ENCODE measurements at regions not wholly inside any gene's neighbourhood (a gene's known extent, or its start where the extent isn't known, plus 50 kb on each side); places are given as distances from the start of the nearest gene placed in this dataset.

DNA sequence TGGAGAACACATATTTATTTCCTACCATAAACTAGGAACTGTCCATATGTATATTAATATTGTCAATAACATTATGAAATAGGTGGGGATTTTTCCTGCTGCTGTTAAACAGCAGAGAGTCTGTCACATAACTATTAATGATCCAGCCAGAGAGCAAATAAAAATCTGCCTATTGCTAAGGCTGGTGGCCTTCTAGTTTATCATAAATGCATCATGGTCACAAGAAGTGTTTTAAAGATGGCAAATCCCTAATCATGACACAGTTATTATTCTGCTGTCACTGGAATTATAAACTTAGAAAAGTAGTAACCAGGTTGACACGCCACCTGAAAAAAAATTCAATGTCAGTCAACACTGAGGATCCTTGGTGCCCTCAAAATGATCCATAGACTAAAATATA is 132.3 kb downstream of the HGF start:
- Histone ChIP-seq H3K79me2 (ENCODE audit: control insufficient read depth, insufficient read depth, low read length) (no peaks in the 10 kb centered on the region), H3K9me3 (ENCODE audit: control extremely low read depth in 1 of 3, control insufficient read depth in 2 of 3, insufficient read depth in 1 of 3, low read length in 2 of 3) (no peaks in the 10 kb centered on the region), H3K27me3 (replicated peaks in 1 of 4; ENCODE audit: control extremely low read depth in 1 of 4, control insufficient read depth in 3 of 4, insufficient read depth in 4 of 4, low read length in 3 of 4) (no peaks in the 10 kb centered on the region), H2AFZ (ENCODE audit: insufficient read depth, low read depth, low read length, poor library complexity, severe bottlenecking) (no peak overlapping the region), H3K4me3 (ENCODE audit: control extremely low read depth in 1 of 5, extremely low read depth in 1 of 5, insufficient read depth in 1 of 5, low read depth in 2 of 5, low read length in 4 of 5) (no peak overlapping the region), H3K27ac (ENCODE audit: low read length in 2 of 2) (no peak overlapping the region), H4K20me1 (ENCODE audit: control insufficient read depth, insufficient read depth, low read length, poor library complexity, severe bottlenecking) (no peaks in the 10 kb centered on the region), H3K36me3 (replicated peaks in 1 of 2; ENCODE audit: control extremely low read depth in 1 of 2, control insufficient read depth in 1 of 2, extremely low read depth in 1 of 2, insufficient read depth in 2 of 2, low read length in 1 of 2) (no peaks in the 10 kb centered on the region), H3K4me2 (replicated peaks; ENCODE audit: low read depth, low read length, poor library complexity, severe bottlenecking) (no peak overlapping the region), H3K4me1 (ENCODE audit: control insufficient read depth in 2 of 2, insufficient read depth in 2 of 2, low read length in 2 of 2) (no peaks in the 10 kb centered on the region), H3K9ac (ENCODE audit: low read length) (no peak overlapping the region)
- no peak for ATAC-seq (ENCODE audit: low read depth)
- no peak overlapping the region for H3K4me3 Mint-ChIP-seq
- CTCF ChIA-PET = no interaction called here
- DNase-seq = no peak
- intact Hi-C loops (cut with micrococcal nuclease) = no loop called here
- POLR2A ChIA-PET = no interaction called here
- H3K27me3 Mint-ChIP-seq = no peaks in the 10 kb centered on the region
- H3K27ac Mint-ChIP-seq = no peak overlapping the region
- TF ChIP-seq EZH2 (IDR thresholded peaks at IDR 0.05; ENCODE audit: borderline replicate concordance, insufficient read depth, low read depth, low read length, poor library complexity, severe bottlenecking) = no peak
- TF ChIP-seq, protein P1, sequence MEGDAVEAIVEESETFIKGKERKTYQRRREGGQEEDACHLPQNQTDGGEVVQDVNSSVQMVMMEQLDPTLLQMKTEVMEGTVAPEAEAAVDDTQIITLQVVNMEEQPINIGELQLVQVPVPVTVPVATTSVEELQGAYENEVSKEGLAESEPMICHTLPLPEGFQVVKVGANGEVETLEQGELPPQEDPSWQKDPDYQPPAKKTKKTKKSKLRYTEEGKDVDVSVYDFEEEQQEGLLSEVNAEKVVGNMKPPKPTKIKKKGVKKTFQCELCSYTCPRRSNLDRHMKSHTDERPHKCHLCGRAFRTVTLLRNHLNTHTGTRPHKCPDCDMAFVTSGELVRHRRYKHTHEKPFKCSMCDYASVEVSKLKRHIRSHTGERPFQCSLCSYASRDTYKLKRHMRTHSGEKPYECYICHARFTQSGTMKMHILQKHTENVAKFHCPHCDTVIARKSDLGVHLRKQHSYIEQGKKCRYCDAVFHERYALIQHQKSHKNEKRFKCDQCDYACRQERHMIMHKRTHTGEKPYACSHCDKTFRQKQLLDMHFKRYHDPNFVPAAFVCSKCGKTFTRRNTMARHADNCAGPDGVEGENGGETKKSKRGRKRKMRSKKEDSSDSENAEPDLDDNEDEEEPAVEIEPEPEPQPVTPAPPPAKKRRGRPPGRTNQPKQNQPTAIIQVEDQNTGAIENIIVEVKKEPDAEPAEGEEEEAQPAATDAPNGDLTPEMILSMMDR (IDR thresholded peaks at IDR 0.05) = no peak
- H3K4me1 Mint-ChIP-seq = no peaks in the 10 kb centered on the region
- WGBS (ENCODE audit: insufficient coverage) = no CpG with 5 or more reads among the region's 1 CpG
- no peaks in the 10 kb centered on the region for H3K9me3 Mint-ChIP-seq (ENCODE audit: insufficient read depth)

DNA sequence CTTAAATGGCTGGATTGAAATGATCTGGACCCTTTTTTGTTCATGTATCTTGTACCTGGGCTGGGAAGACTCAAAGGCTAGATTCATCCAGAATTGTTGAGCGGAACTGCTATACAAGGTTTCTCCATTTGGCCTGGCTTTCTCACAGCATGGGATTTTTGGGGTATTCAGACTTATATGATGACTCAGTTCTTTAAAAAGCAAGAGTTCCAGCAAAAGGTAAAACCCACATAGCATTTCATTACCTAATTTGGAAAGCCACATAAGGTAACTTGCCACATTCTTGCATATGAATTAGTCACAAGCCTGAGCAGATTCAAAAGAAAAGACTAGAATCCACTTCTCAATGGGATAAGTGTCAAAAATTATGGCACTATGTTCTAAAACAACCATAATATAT is 137.4 kb downstream of the HGF start:
- no peaks in the 10 kb centered on the region for H3K4me1 ChIP-seq (ENCODE audit: control insufficient read depth in 2 of 2, insufficient read depth in 2 of 2, low read length in 2 of 2)
- TF ChIP-seq, protein P1 (IDR thresholded peaks at IDR 0.05) = no peak
- no peak for TF ChIP-seq EZH2 (IDR thresholded peaks at IDR 0.05; ENCODE audit: borderline replicate concordance, insufficient read depth, low read depth, low read length, poor library complexity, severe bottlenecking)
- DNase-seq (no peak), ATAC-seq (ENCODE audit: low read depth) (no peak)
- ChIA-PET POLR2A (no interaction called here), CTCF (no interaction called here)
- no peak overlapping the region for H3K4me2 ChIP-seq (replicated peaks; ENCODE audit: low read depth, low read length, poor library complexity, severe bottlenecking)
- H3K9me3 ChIP-seq (ENCODE audit: control extremely low read depth in 1 of 3, control insufficient read depth in 2 of 3, insufficient read depth in 1 of 3, low read length in 2 of 3) = no peaks in the 10 kb centered on the region
- H3K9ac ChIP-seq (ENCODE audit: low read length) = no peak overlapping the region
- no peaks in the 10 kb centered on the region for H3K79me2 ChIP-seq (ENCODE audit: control insufficient read depth, insufficient read depth, low read length)
- no peaks in the 10 kb centered on the region for H3K4me1 Mint-ChIP-seq
- no peaks in the 10 kb centered on the region for H3K27me3 Mint-ChIP-seq
- no peaks in the 10 kb centered on the region for H3K36me3 ChIP-seq (replicated peaks in 1 of 2; ENCODE audit: control extremely low read depth in 1 of 2, control insufficient read depth in 1 of 2, extremely low read depth in 1 of 2, insufficient read depth in 2 of 2, low read length in 1 of 2)
- H3K4me3 ChIP-seq (ENCODE audit: control extremely low read depth in 1 of 5, extremely low read depth in 1 of 5, insufficient read depth in 1 of 5, low read depth in 2 of 5, low read length in 4 of 5) = no peak overlapping the region
- no peak overlapping the region for H2AFZ ChIP-seq (ENCODE audit: insufficient read depth, low read depth, low read length, poor library complexity, severe bottlenecking)
- H3K27ac ChIP-seq (ENCODE audit: low read length in 2 of 2) = no peak overlapping the region
- H3K27me3 ChIP-seq (replicated peaks in 1 of 4; ENCODE audit: control extremely low read depth in 1 of 4, control insufficient read depth in 3 of 4, insufficient read depth in 4 of 4, low read length in 3 of 4) = no peaks in the 10 kb centered on the region
- no peak overlapping the region for H3K27ac Mint-ChIP-seq
- no peak overlapping the region for H3K4me3 Mint-ChIP-seq
- H4K20me1 ChIP-seq (ENCODE audit: control insufficient read depth, insufficient read depth, low read length, poor library complexity, severe bottlenecking) = no peaks in the 10 kb centered on the region
- intact Hi-C loops (cut with micrococcal nuclease) = no loop called here
- 100% methylated on average over 1 of the region's 1 CpG for WGBS (ENCODE audit: insufficient coverage)
- peaks cover 3% of the 10 kb centered on the region for H3K9me3 Mint-ChIP-seq (ENCODE audit: insufficient read depth)

All from B cell (primary cell).